ENCODE measurements at regions not wholly inside any gene's neighbourhood (a gene's known extent, or its start where the extent isn't known, plus 50 kb on each side); places are given as distances from the start of the nearest gene placed in this dataset.

DNA sequence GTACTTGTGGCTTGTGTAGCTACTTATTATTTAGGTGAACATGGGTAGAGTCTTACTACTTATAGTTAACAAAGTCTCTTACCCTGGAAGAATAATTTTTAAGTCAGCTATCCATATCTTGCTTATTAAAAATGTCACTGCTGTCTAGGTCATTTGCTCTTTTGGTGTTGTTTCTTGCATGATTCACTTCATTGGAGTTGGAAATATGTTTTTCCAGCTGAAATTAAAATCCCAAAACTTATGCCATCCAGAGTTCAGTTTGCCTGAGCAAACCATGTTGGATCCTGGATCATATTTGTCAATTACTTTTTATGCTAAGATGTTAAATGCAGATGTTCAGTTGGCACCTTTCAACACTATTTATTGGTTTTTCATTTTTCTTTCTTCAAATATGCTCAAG, 421.0 kb upstream of the RBMS3 start:
- Histone ChIP-seq H3K27me3 (ENCODE audit: control insufficient read depth in 1 of 2, insufficient read depth in 2 of 2, low read length in 2 of 2) (no peaks in the 10 kb centered on the region), H3K4me1 (ENCODE audit: insufficient read depth, low read length) (no peaks in the 10 kb centered on the region), H3K9me3 (ENCODE audit: control insufficient read depth in 1 of 2, insufficient read depth in 1 of 2, low read length in 2 of 2) (no peaks in the 10 kb centered on the region), H3K27ac (ENCODE audit: low read depth in 1 of 2, low read length in 2 of 2) (no peak overlapping the region), H3K4me3 (ENCODE audit: low read length) (no peak overlapping the region), H3K36me3 (ENCODE audit: insufficient read depth, low read length) (no peaks in the 10 kb centered on the region)
- intact Hi-C loops (cut with DNase I, micrococcal nuclease), result no loop called here
- Mint-ChIP-seq H3K4me3 (no peak overlapping the region), H3K4me1 (ENCODE audit: low read depth) (no peaks in the 10 kb centered on the region), H3K9me3 (no peaks in the 10 kb centered on the region), H3K27me3 (no peaks in the 10 kb centered on the region), H3K27ac (no peak overlapping the region), H3K36me3 (ENCODE audit: low read depth) (no peaks in the 10 kb centered on the region)
- POLR2A ChIA-PET, result no interaction called here
- no peak for DNase-seq
- TF ChIP-seq, protein P1, sequence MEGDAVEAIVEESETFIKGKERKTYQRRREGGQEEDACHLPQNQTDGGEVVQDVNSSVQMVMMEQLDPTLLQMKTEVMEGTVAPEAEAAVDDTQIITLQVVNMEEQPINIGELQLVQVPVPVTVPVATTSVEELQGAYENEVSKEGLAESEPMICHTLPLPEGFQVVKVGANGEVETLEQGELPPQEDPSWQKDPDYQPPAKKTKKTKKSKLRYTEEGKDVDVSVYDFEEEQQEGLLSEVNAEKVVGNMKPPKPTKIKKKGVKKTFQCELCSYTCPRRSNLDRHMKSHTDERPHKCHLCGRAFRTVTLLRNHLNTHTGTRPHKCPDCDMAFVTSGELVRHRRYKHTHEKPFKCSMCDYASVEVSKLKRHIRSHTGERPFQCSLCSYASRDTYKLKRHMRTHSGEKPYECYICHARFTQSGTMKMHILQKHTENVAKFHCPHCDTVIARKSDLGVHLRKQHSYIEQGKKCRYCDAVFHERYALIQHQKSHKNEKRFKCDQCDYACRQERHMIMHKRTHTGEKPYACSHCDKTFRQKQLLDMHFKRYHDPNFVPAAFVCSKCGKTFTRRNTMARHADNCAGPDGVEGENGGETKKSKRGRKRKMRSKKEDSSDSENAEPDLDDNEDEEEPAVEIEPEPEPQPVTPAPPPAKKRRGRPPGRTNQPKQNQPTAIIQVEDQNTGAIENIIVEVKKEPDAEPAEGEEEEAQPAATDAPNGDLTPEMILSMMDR (IDR thresholded peaks at IDR 0.05), result no peak
- ATAC-seq (ENCODE audit: poor library complexity), result no peak
- CTCF ChIA-PET, result no interaction called here

GRCh38 chr3:28860307-28860706, 420.6 kb upstream of the RBMS3 start:
- no peaks in the 10 kb centered on the region for H3K27me3 Mint-ChIP-seq
- ATAC-seq (ENCODE audit: poor library complexity) (no peak), DNase-seq (no peak)
- ChIA-PET POLR2A (no interaction called here), CTCF (no interaction called here)
- Histone ChIP-seq H3K27me3 (ENCODE audit: control insufficient read depth in 1 of 2, insufficient read depth in 2 of 2, low read length in 2 of 2) (no peaks in the 10 kb centered on the region), H3K27ac (ENCODE audit: low read depth in 1 of 2, low read length in 2 of 2) (no peak overlapping the region), H3K4me1 (ENCODE audit: insufficient read depth, low read length) (no peaks in the 10 kb centered on the region), H3K4me3 (ENCODE audit: low read length) (no peak overlapping the region), H3K36me3 (ENCODE audit: insufficient read depth, low read length) (no peaks in the 10 kb centered on the region), H3K9me3 (ENCODE audit: control insufficient read depth in 1 of 2, insufficient read depth in 1 of 2, low read length in 2 of 2) (no peaks in the 10 kb centered on the region)
- TF ChIP-seq, protein P1 (IDR thresholded peaks at IDR 0.05), result no peak
- no peaks in the 10 kb centered on the region for H3K36me3 Mint-ChIP-seq (ENCODE audit: low read depth)
- no peak overlapping the region for H3K27ac Mint-ChIP-seq
- intact Hi-C loops (cut with DNase I, micrococcal nuclease), result no loop called here
- H3K4me1 Mint-ChIP-seq (ENCODE audit: low read depth), result no peaks in the 10 kb centered on the region
- H3K4me3 Mint-ChIP-seq, result no peak overlapping the region
- H3K9me3 Mint-ChIP-seq, result no peaks in the 10 kb centered on the region

GRCh38 chr3:28863186-28863585, 417.7 kb upstream of the RBMS3 start:
- H3K4me3 Mint-ChIP-seq, result no peak overlapping the region
- H3K27me3 ChIP-seq (ENCODE audit: control insufficient read depth in 1 of 2, insufficient read depth in 2 of 2, low read length in 2 of 2), result no peaks in the 10 kb centered on the region
- H3K27ac Mint-ChIP-seq, result no peak overlapping the region
- CTCF ChIA-PET, result no interaction called here
- no peaks in the 10 kb centered on the region for H3K9me3 ChIP-seq (ENCODE audit: control insufficient read depth in 1 of 2, insufficient read depth in 1 of 2, low read length in 2 of 2)
- peaks cover 3% of the 10 kb centered on the region for H3K9me3 Mint-ChIP-seq
- POLR2A ChIA-PET, result interaction anchor here (0.7 kb wide), 1 partner anchor 1853 kb away, joined by 3 read pairs; no protein-coding TSS in a partner anchor
- no peaks in the 10 kb centered on the region for H3K36me3 Mint-ChIP-seq (ENCODE audit: low read depth)
- no peak overlapping the region for H3K27ac ChIP-seq (ENCODE audit: low read depth in 1 of 2, low read length in 2 of 2)
- H3K4me1 Mint-ChIP-seq (ENCODE audit: low read depth), result no peaks in the 10 kb centered on the region
- H3K4me1 ChIP-seq (ENCODE audit: insufficient read depth, low read length), result no peaks in the 10 kb centered on the region
- ATAC-seq (ENCODE audit: poor library complexity) (no peak), DNase-seq (no peak)
- intact Hi-C loops (cut with DNase I, micrococcal nuclease), result no loop called here
- TF ChIP-seq, protein P1 (IDR thresholded peaks at IDR 0.05), result no peak
- no peak overlapping the region for H3K4me3 ChIP-seq (ENCODE audit: low read length)
- no peaks in the 10 kb centered on the region for H3K27me3 Mint-ChIP-seq
- H3K36me3 ChIP-seq (ENCODE audit: insufficient read depth, low read length), result no peaks in the 10 kb centered on the region
